Body of pancreas (tissue), 4 donors: ENCODE measurements at regions not wholly inside any gene's neighbourhood (a gene's known extent, or its start where the extent isn't known, plus 50 kb on each side); places are given as distances from the start of the nearest gene placed in this dataset.

ENCODE experiments used
- ATAC-seq: fragments of 150-250 bp; one replicate; pipeline ENCODE4 v1.9.1; 2016
- DNase-seq, 4 donors: peaks; one replicate each; pipeline ENCODE4 v3.0.0-alpha.2; 2019
- H3K27ac ChIP-seq, 4 donors: fragments of 200-600 bp; sonication (generic); 1 replicate in 3 of 4; 2 replicates in 1 of 4; pipeline versions ENCODE4 v1.5.1 to v1.6.1; 2016 to 2019; ENCODE audit warnings: mild to moderate bottlenecking in 1 of 4, mixed read lengths in 1 of 4, moderate library complexity in 1 of 4
- H3K27me3 ChIP-seq, 2 donors: fragments of 200-600 bp; sonication (generic); one replicate each; pipeline ENCODE4 v1.6.0; 2016; ENCODE audit warnings: mild to moderate bottlenecking in 1 of 2
- H3K36me3 ChIP-seq, 2 donors: fragments of 200-600 bp; sonication (generic); replicated peaks in 1 of 2; 2 replicates each; pipeline ENCODE4 v1.5.1; 2016; ENCODE audit warnings: low read depth in 2 of 2; ENCODE audit not compliant: insufficient read depth in 1 of 2
- H3K4me1 ChIP-seq: fragments of 200-600 bp; sonication (generic); one replicate; pipeline ENCODE4 v1.6.0; 2016
- H3K4me3 ChIP-seq, 2 donors: fragments of 200-600 bp; sonication (generic); 1 replicate in 1 of 2; 2 replicates in 1 of 2; pipeline ENCODE4 v1.5.1; 2016 to 2019
- H3K9me3 ChIP-seq, 3 donors: fragments of 200-600 bp; sonication (generic); 1 replicate in 2 of 3; 2 replicates in 1 of 3; pipeline ENCODE4 v1.5.1; 2016
- CTCF ChIP-seq, 7 experiments: fragments of 450-650 bp in 4 of 7; fragments of 200-600 bp in 3 of 7; sonication (generic) in 3 of 7; IDR thresholded peaks; one replicate each; pipeline ENCODE4 v1.5.1; 2016 to 2019; ENCODE audit warnings: antibody characterized with exemption in 7 of 7
- POLR2A ChIP-seq, 3 donors: fragments of 450-650 bp; IDR thresholded peaks; one replicate each; pipeline ENCODE4 v1.6.1; 2016; ENCODE audit warnings: antibody characterized with exemption in 3 of 3, mild to moderate bottlenecking in 2 of 3
- WGBS, 2 donors: methylation state at CpG; one replicate each; pipeline ENCODE4 v1.1.5; 2017; 5-methylcytosine and 5-hydroxymethylcytosine counted together
- intact Hi-C: fragments of 100-400 bp; cut with DNase I; formaldehyde crosslinking; loops from one replicate; pipeline ENCODE4 v1.15.1; 2023

- TF ChIP-seq POLR2A (IDR thresholded peaks at IDR 0.05), result no peak
- TF ChIP-seq CTCF (IDR thresholded peaks at IDR 0.05), result no peak
- H3K27ac ChIP-seq, result no peak overlapping the region
- intact Hi-C loops, result no loop called here
- H3K4me3 ChIP-seq, result no peak overlapping the region
- 4 to 11% methylated on average over 1 of the region's 1 CpG for WGBS, 2 donors
- H3K9me3 ChIP-seq, result no peaks in the 10 kb centered on the region
- no peaks in the 10 kb centered on the region for H3K27me3 ChIP-seq
- no peaks in the 10 kb centered on the region for H3K36me3 ChIP-seq
- DNase-seq (no peak), ATAC-seq (no peak)
- no peaks in the 10 kb centered on the region for H3K4me1 ChIP-seq
Measured at GRCh38 chr12:102691773-102692555, 211.6 kb upstream of the IGF1 start.

GRCh38 chr12:102690253-102690652 lies 209.9 kb upstream of the IGF1 start:
- no peaks in the 10 kb centered on the region for H3K4me1 ChIP-seq
- ATAC-seq (no peak), DNase-seq (no peak)
- WGBS, 2 donors, result 69 to 75% methylated on average over 2 of the region's 2 CpGs
- H3K4me3 ChIP-seq, result no peak overlapping the region
- intact Hi-C loops, result no loop called here
- H3K27me3 ChIP-seq, result no peaks in the 10 kb centered on the region
- H3K27ac ChIP-seq, result no peak overlapping the region
- no peaks in the 10 kb centered on the region for H3K9me3 ChIP-seq
- H3K36me3 ChIP-seq, result no peaks in the 10 kb centered on the region
- TF ChIP-seq CTCF (IDR thresholded peaks at IDR 0.05) (no peak), POLR2A (IDR thresholded peaks at IDR 0.05) (no peak)

GRCh38 chr12:102689701-102690100 lies 209.3 kb upstream of the IGF1 start:
- ATAC-seq (no peak), DNase-seq (no peak)
- no peaks in the 10 kb centered on the region for H3K4me1 ChIP-seq
- no peak overlapping the region for H3K27ac ChIP-seq
- no peaks in the 10 kb centered on the region for H3K9me3 ChIP-seq
- WGBS, 2 donors, result 52 to 83% methylated on average over 3 of the region's 3 CpGs
- H3K36me3 ChIP-seq, result no peaks in the 10 kb centered on the region
- H3K4me3 ChIP-seq, result no peak overlapping the region
- intact Hi-C loops, result no loop called here
- TF ChIP-seq POLR2A (IDR thresholded peaks at IDR 0.05), result no peak
- no peak for TF ChIP-seq CTCF (IDR thresholded peaks at IDR 0.05)
- no peaks in the 10 kb centered on the region for H3K27me3 ChIP-seq

GRCh38 chr12:102687523-102687922 lies 207.2 kb upstream of the IGF1 start:
- intact Hi-C loops, result no loop called here
- TF ChIP-seq POLR2A (IDR thresholded peaks at IDR 0.05) (no peak), CTCF (IDR thresholded peaks at IDR 0.05) (no peak)
- Histone ChIP-seq H3K4me3 (no peak overlapping the region), H3K9me3 (no peaks in the 10 kb centered on the region), H3K4me1 (no peaks in the 10 kb centered on the region), H3K27ac (no peak overlapping the region), H3K27me3 (no peaks in the 10 kb centered on the region), H3K36me3 (no peaks in the 10 kb centered on the region)
- DNase-seq, result no peak
- 57 to 73% methylated on average over 1 of the region's 1 CpG for WGBS, 2 donors
- no peak for ATAC-seq

- H3K27ac ChIP-seq, result no peak overlapping the region
- TF ChIP-seq CTCF (IDR thresholded peaks at IDR 0.05) (no peak), POLR2A (IDR thresholded peaks at IDR 0.05) (no peak)
- intact Hi-C loops, result no loop called here
- no peaks in the 10 kb centered on the region for H3K4me1 ChIP-seq
- DNase-seq, result no peak
- WGBS, 2 donors, result 72 to 82% methylated on average over 4 of the region's 4 CpGs
- no peaks in the 10 kb centered on the region for H3K27me3 ChIP-seq
- H3K4me3 ChIP-seq, result no peak overlapping the region
- H3K36me3 ChIP-seq, result no peaks in the 10 kb centered on the region
- ATAC-seq, result no peak
- no peaks in the 10 kb centered on the region for H3K9me3 ChIP-seq
Measured at GRCh38 chr12:102685841-102686240, 205.5 kb upstream of the IGF1 start.
